KBM-7 (cell line): ENCODE measurements at regions not wholly inside any gene's neighbourhood (a gene's known extent, or its start where the extent isn't known, plus 50 kb on each side); places are given as distances from the start of the nearest gene placed in this dataset.
A peak's percentile ranks its signal among the peaks of the same experiment; 100 is the strongest.

Experiments
- DNase-seq: peaks from one replicate; pipeline ENCODE4 v3.0.0-alpha.2; 2015
- in situ Hi-C: fragments of 300-500 bp; cut with MboI; formaldehyde crosslinking; loops from 2 replicates; pipeline ENCODE4 v1.14.3; 2020; ENCODE audit warnings: low sequenced_read_pairs, low pct_unique_long_range_greater_than_20kb, mixed read lengths

GRCh38 chr13:22655106-22655852, 525.5 kb upstream of the SGCG start:
- in situ Hi-C loops, result no loop called here
- no peak for DNase-seq

- no peak for DNase-seq
- in situ Hi-C loops, result no loop called here
These were observed 518.0 kb upstream of the SGCG start for GRCh38 chr13:22662771-22663170.

GRCh38 chr13:22665506-22665905, 515.3 kb upstream of the SGCG start:
- in situ Hi-C loops, result no loop called here
- no peak for DNase-seq

- DNase-seq, result no peak
- in situ Hi-C loops, result no loop called here
These were observed 490.0 kb upstream of the SGCG start for GRCh38 chr13:22690756-22691155.

- no peak for DNase-seq
- in situ Hi-C loops, result no loop called here
These were observed 487.1 kb upstream of the SGCG start for GRCh38 chr13:22693691-22694090.

GRCh38 chr13:22696433-22696832, 484.3 kb upstream of the SGCG start:
- no peak for DNase-seq
- in situ Hi-C loops, result no loop called here

DNA sequence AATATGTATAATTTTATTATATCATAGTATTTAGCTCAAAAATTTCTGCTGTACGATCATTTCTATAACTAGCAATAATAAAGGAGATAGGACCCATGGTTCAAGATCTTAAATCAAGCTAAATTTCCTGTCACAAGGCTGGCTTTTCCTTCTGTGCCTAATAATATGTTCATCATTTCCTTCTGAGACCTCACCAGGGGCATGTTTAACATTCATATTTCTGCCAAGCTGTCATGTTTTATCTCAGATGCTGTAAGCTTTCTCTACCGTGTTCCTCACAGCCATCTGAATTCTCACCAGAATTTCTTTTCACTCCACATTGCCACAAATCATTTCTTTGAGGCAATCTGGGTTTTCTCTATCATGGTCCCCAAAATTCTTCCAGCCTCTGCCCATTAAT, 482.3 kb upstream of the SGCG start:
- DNase-seq, result no peak
- in situ Hi-C loops, result no loop called here

GRCh38 chr13:22700246-22700887, 480.4 kb upstream of the SGCG start:
- in situ Hi-C loops, result no loop called here
- no peak for DNase-seq

DNA sequence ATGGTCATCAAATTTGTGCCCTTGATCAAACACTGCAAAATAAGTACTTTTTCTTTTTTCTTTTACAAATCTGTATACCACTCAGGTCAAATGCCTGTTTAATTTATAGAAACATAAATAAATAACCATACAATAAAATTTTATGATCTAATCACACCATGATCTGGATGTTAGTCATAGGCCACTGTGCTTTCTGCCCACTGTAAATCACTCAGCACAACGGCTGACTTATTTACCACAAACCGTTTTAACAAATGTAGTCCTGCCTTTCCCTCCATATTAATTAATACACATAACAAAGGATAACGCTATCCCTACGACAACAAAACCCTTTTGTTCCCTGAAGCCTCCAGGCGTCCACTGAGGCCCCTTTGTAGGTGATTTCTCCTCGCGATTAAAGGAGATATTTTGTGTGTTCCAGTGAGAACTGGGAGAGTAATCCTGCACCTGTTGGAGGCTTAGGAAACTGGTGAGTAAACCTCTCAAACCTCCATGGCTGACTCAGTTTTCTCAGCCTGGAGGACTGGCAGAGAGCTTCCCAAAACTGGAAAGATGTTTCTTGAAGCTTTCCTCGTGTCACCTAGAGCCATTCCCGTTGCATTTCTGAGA, 477.1 kb upstream of the SGCG start:
- DNase-seq, result no peak
- in situ Hi-C loops, result no loop called here

DNA sequence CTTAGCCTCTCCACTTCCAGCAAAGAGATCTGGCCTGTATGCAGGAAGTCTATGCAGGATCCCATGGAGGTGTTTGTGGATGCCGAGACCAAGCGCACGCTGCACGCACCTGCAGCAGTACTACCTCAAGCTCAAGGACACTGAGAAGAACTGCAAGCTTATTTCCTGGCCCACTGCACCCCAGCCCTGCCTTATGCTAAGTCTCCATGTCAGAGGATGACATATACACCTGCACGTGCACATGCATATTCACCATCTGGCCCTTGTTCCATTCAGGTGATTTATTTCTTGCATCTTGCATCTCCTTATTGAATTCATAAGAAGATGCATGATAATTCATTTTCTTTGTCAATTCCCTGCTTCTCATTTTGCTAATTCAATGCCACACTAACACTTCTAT, 472.8 kb upstream of the SGCG start:
- in situ Hi-C loops, result no loop called here
- DNase-seq, result no peak

GRCh38 chr13:22717036-22717435, 463.7 kb upstream of the SGCG start:
- no peak for DNase-seq
- in situ Hi-C loops, result no loop called here

DNA sequence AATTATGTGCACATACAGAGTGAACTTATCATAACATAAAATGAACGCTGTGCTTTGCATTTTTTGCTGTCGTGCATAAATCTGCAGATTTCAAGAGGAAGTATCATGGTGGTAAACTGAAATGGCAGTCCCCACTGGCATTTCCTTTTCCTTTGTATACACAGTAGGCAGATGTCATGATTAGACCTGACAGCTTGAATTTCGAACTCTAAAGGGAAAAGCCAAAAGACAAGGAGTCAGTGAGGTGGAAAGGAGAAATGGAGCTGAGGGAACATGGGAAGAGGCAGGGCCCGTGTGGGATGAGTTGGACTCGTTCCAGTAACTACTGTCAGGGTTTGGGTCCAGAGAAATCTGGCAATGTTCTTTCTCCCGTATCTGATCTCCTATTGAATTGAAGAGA, 454.1 kb upstream of the SGCG start:
- DNase-seq, result no peak
- in situ Hi-C loops, result no loop called here

DNA sequence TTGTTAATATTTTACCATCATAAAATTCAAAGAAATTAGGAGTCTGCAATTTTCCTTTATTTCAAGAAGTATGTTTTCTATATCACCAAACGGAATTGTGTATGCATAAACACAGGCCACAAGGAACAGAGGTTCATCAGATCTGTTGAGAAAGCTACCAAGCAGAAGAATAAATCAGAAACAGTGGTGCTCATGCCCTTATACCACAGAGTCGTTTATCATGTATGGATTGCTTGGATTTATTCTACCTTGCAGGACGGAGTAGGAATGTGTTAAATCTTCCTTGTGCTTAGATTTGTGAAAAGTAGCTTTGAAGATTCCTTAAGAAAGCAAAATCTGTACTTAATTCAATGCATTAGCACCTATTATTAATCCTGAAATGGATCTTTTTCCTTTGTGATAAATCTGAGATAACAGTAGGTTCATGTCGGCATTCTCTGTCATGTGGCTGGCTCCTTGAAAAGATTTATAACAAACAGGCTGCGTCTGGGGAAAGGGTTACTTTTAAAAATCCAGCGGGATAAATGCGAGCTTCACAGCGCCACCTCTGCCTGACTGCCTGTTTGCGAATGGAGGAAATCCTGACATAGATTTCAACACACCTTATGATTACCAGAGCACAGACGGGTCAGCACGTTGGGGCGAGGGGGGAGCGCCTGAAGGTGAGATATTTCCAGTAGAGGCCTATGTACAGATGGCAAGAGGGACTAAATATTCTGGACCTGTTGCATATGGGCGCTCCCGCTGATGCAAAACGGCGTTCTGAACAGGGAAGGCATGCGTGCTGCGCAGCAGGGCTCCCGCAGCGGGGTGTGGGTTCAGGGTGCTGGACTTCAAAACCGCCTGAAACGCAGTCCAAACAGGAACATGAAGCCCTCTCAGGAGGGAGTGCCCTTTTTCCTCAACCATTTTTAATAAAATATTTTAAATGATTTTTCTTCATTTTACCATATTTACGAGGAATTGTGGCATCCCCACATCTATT, 445.5 kb upstream of the SGCG start:
- in situ Hi-C loops, result no loop called here
- no peak for DNase-seq

- in situ Hi-C loops, result no loop called here
- DNase-seq, result no peak
These were observed 444.6 kb upstream of the SGCG start for GRCh38 chr13:22736084-22736767.

GRCh38 chr13:22736768-22737092, 444.0 kb upstream of the SGCG start:
- DNase-seq, result no peak
- in situ Hi-C loops, result no loop called here

DNA sequence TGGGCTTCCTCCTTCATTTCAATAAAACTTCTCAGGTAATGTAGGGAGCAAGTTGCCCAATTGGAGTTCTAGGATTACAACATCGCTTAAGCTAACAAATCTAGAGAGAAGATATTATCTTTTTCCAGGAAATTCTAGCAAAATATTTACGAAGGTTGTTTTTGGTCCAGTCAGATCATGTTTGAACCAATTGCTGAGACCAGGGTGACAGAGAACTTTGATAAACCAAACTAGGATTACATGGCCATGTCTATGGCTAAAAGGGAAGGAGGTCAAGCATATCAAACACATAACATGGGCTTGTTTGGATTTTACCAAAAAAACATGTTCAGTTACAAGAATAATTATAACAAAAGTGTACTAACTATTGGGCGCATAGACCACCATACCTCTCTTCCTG, 442.4 kb upstream of the SGCG start:
- in situ Hi-C loops, result no loop called here
- no peak for DNase-seq

GRCh38 chr13:22740264-22740663, 440.5 kb upstream of the SGCG start:
- DNase-seq, result peak; percentile 15
- in situ Hi-C loops, result no loop called here

DNA sequence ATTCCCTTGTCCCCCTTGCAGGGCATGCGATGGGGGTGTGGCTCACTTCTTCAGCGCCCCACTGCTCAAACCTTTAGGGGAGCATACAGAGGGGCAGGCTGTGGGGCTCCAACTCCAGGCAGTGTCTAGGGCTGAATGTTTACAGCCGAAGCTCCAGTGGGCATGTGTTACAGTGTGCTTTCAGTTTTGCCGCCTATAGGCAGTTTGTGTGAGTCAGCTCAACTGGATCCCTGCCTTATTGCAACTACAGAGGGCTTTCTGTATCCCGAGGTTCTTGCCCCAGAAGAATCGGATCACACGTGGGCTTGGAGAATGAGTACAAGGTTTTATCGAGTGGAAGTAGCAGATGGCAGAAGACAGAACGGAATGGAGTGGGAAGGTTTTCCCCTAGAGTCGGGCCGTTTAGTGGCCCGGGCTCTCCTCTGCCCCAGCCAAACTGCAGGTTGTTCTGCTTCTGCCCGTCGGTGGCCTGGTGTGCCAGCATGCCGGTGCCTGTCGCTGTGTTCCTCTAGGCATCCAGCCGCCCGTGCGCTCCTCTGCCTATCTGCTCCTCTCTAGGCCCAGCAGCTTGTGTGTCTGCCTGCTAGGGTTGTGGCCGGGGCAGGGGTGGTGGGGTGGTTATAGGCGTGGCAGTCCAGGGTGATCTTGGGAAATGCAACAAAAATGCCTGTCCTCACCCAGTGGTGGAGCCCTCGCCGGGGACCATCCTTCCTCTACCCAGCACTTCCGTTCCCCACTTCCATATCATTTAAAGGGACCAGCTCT, 435.9 kb upstream of the SGCG start:
- DNase-seq, result no peak
- in situ Hi-C loops, result no loop called here
